ENCODE measurements at regions not wholly inside any gene's neighbourhood (a gene's known extent, or its start where the extent isn't known, plus 50 kb on each side); places are given as distances from the start of the nearest gene placed in this dataset.

DNA sequence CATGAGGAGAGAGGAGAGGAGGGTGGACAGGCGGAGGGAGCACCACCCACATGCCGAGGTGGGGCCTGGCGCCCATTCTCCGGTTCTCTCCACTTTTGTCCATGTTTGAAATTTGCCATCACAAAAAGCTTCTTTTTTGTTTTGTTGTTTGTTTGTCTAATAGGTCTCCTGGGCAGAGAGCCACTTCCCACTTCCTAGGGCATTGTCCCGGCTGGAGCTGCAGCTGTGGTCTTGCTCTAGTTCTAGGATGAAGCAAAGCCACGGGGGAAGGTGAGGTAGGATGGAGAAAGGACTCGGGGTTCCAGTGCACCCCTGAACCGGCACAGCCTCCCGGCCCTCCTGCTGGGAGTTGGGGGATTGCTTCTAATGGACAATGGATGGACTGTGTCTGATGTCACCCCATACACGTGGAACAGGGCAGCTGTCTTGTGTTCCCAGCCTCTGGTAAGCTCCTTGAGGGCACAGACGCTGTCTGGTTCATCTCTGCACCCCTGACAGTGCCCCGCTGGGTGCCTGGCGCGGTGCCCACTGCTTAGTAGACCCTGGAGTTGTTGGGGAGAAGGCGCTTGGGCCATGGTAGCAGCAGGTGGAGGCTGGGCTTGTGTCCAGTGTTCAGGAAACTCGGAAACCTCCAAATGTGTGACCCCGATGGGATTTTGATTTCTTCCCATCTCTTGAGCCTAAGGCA lies 278.4 kb downstream of the NDUFA10 start:
- TF ChIP-seq, protein P1, sequence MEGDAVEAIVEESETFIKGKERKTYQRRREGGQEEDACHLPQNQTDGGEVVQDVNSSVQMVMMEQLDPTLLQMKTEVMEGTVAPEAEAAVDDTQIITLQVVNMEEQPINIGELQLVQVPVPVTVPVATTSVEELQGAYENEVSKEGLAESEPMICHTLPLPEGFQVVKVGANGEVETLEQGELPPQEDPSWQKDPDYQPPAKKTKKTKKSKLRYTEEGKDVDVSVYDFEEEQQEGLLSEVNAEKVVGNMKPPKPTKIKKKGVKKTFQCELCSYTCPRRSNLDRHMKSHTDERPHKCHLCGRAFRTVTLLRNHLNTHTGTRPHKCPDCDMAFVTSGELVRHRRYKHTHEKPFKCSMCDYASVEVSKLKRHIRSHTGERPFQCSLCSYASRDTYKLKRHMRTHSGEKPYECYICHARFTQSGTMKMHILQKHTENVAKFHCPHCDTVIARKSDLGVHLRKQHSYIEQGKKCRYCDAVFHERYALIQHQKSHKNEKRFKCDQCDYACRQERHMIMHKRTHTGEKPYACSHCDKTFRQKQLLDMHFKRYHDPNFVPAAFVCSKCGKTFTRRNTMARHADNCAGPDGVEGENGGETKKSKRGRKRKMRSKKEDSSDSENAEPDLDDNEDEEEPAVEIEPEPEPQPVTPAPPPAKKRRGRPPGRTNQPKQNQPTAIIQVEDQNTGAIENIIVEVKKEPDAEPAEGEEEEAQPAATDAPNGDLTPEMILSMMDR (IDR thresholded peaks at IDR 0.05) = no peak
- TF ChIP-seq POLR2A (IDR thresholded peaks at IDR 0.05) = no peak
